ENCODE measurements at regions not wholly inside any gene's neighbourhood (a gene's known extent, or its start where the extent isn't known, plus 50 kb on each side); places are given as distances from the start of the nearest gene placed in this dataset.

GRCh38 chr2:41905597-41906337 lies 142.1 kb upstream of the PKDCC start:
- TF ChIP-seq CTCF (IDR thresholded peaks at IDR 0.05; ENCODE audit: insufficient read depth, missing control alignments), result no peak
- no peak for DNase-seq (ENCODE audit: insufficient read length, low spot score)
- FAIRE-seq, result no peak

GRCh38 chr2:41906338-41906725 lies 141.5 kb upstream of the PKDCC start:
- FAIRE-seq, result no peak

GRCh38 chr2:41907141-41907540 lies 140.7 kb upstream of the PKDCC start:
- TF ChIP-seq CTCF (IDR thresholded peaks at IDR 0.05; ENCODE audit: insufficient read depth, missing control alignments), result no peak
- DNase-seq (ENCODE audit: insufficient read length, low spot score) (no peak), FAIRE-seq (no peak)

More at GRCh38 chr2:41906338-41906725, 141.5 kb upstream of the PKDCC start:
- DNase-seq (ENCODE audit: insufficient read length, low spot score), result no peak
- no peak for TF ChIP-seq CTCF (IDR thresholded peaks at IDR 0.05; ENCODE audit: insufficient read depth, missing control alignments)

GRCh38 chr2:41907771-41908207 lies 140.0 kb upstream of the PKDCC start:
- FAIRE-seq, result no peak
- DNase-seq (ENCODE audit: insufficient read length, low spot score), result no peak
- no peak for TF ChIP-seq CTCF (IDR thresholded peaks at IDR 0.05; ENCODE audit: insufficient read depth, missing control alignments)

- FAIRE-seq (no peak), DNase-seq (ENCODE audit: insufficient read length, low spot score) (no peak)
- no peak for TF ChIP-seq CTCF (IDR thresholded peaks at IDR 0.05; ENCODE audit: insufficient read depth, missing control alignments)
Measured at GRCh38 chr2:41908349-41908748, 139.5 kb upstream of the PKDCC start.

- DNase-seq (ENCODE audit: insufficient read length, low spot score), result no peak
Measured at GRCh38 chr2:41909584-41909983, 138.2 kb upstream of the PKDCC start.

More at GRCh38 chr2:41909584-41909983, 138.2 kb upstream of the PKDCC start:
- no peak for FAIRE-seq
- TF ChIP-seq CTCF (IDR thresholded peaks at IDR 0.05; ENCODE audit: insufficient read depth, missing control alignments), result no peak

Data from D721Med (cell line).